Naive thymus-derived CD8-positive, alpha-beta T cell (primary cell): ENCODE measurements at regions not wholly inside any gene's neighbourhood (a gene's known extent, or its start where the extent isn't known, plus 50 kb on each side); places are given as distances from the start of the nearest gene placed in this dataset.

Experiments
- ATAC-seq, 2 donors: fragments of 150-1000 bp; cut with Tn5 transposase in 1 of 2; sonication (Bioruptor Pico), chemical (Tn5 transposase) in 1 of 2; 1 replicate in 1 of 2; 2 replicates in 1 of 2; pipeline ENCODE4 v1.10.0; 2021; ENCODE audit warnings: mild to moderate bottlenecking in 2 of 2, moderate library complexity in 2 of 2
- POLR2A ChIA-PET: fragments of 350-600 bp; sonication (Branson Sonifier 250); formaldehyde crosslinking; loops from one replicate; lab custom pipeline; 2021; ENCODE audit warnings: antibody characterized with exemption; lab: Charles Lee
- DNase-seq, 10 donors: peaks; one replicate each; pipeline versions ENCODE4 v3.0.0 to v3.0.0-alpha.2; 2020 to 2022
- H3K27ac Mint-ChIP-seq, 10 donors: one replicate each; pipeline ENCODE4 v1.8.0; 2020 to 2022; ENCODE audit warnings: mild to moderate bottlenecking in 10 of 10, mixed read lengths in 10 of 10, moderate library complexity in 4 of 10, inconsistent platforms in 1 of 10
- H3K27me3 Mint-ChIP-seq, 5 donors: one replicate each; pipeline ENCODE4 v1.8.0; 2021 to 2022; ENCODE audit warnings: mixed read lengths in 5 of 5
- H3K36me3 Mint-ChIP-seq, 3 donors: one replicate each; pipeline ENCODE4 v1.8.0; 2020 to 2022; ENCODE audit warnings: mixed read lengths in 3 of 3, mild to moderate bottlenecking in 2 of 3, inconsistent platforms in 1 of 3
- H3K4me1 Mint-ChIP-seq, 4 donors: one replicate each; pipeline ENCODE4 v1.8.0; 2021 to 2022; ENCODE audit warnings: mixed read lengths in 4 of 4
- H3K4me3 Mint-ChIP-seq, 10 donors: one replicate each; pipeline ENCODE4 v1.8.0; 2020 to 2022; ENCODE audit warnings: mild to moderate bottlenecking in 10 of 10, mixed read lengths in 10 of 10, moderate library complexity in 6 of 10, inconsistent platforms in 1 of 10
- H3K9me3 Mint-ChIP-seq, 9 donors: one replicate each; pipeline ENCODE4 v1.8.0; 2020 to 2022; ENCODE audit warnings: mixed read lengths in 9 of 9, mild to moderate bottlenecking in 3 of 9, inconsistent platforms in 1 of 9, moderate library complexity in 1 of 9

DNA sequence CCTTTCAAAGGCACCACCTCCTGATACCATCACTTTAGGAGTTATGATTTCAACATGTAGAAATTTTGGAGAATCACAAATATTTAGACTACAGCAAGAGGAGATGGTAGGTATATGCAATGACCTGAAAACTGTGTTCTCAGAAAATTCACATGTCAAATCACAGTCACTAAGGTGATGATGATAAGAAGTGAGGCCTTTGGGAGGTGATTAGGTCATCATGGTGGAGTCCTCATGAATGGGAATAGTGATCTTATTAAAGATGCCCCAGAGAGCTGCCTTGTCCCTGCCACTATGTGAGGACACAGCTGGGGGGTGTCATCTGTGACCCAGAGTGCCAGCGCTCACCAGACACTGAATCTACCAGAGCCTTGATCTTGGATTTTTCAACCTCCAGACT lies 513.5 kb upstream of the TUSC1 start:
- no peaks in the 10 kb centered on the region for H3K36me3 Mint-ChIP-seq
- POLR2A ChIA-PET: no interaction called here
- H3K9me3 Mint-ChIP-seq: peaks cover 9 to 54% (median 20%) of the 10 kb centered on the region in 9 donors
- DNase-seq: no peak
- no peak overlapping the region for H3K4me3 Mint-ChIP-seq
- no peaks in the 10 kb centered on the region for H3K27me3 Mint-ChIP-seq
- ATAC-seq: no peak
- H3K27ac Mint-ChIP-seq: no peak overlapping the region
- H3K4me1 Mint-ChIP-seq: no peaks in the 10 kb centered on the region

GRCh38 chr9:26181836-26182235 lies 503.6 kb upstream of the TUSC1 start:
- no peak for ATAC-seq
- peaks cover 0 to 37% (median 6%) of the 10 kb centered on the region in 9 donors for H3K9me3 Mint-ChIP-seq
- H3K27me3 Mint-ChIP-seq: no peaks in the 10 kb centered on the region
- no peaks in the 10 kb centered on the region for H3K36me3 Mint-ChIP-seq
- no peak overlapping the region for H3K4me3 Mint-ChIP-seq
- POLR2A ChIA-PET: no interaction called here
- no peaks in the 10 kb centered on the region for H3K4me1 Mint-ChIP-seq
- DNase-seq: no peak
- H3K27ac Mint-ChIP-seq: no peak overlapping the region

GRCh38 chr9:26176628-26177027 lies 498.4 kb upstream of the TUSC1 start:
- no peaks in the 10 kb centered on the region for H3K27me3 Mint-ChIP-seq
- no peak overlapping the region for H3K27ac Mint-ChIP-seq
- POLR2A ChIA-PET: no interaction called here
- no peaks in the 10 kb centered on the region for H3K36me3 Mint-ChIP-seq
- DNase-seq (no peak), ATAC-seq (no peak)
- H3K4me1 Mint-ChIP-seq: no peaks in the 10 kb centered on the region
- no peak overlapping the region for H3K4me3 Mint-ChIP-seq
- peaks cover 0 to 26% (median 0%) of the 10 kb centered on the region in 9 donors for H3K9me3 Mint-ChIP-seq

DNA sequence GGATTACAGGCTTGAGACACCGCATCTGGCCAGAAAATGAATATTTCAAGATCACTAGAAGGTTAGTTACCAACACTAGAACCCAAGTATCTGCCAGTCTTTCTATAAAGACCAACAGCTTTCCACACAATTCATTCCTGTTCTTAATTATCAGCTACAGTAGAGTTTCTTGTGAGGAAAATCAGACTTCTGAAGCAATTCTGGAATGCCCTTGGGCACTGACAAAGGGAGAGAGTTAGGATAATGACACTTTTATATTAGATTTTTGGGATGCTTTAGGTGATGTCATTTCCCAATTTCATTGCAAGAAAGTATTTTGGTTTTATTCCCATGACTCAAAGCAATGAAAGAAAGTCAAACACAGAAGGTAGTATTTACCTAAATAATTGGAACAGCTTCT lies 497.0 kb upstream of the TUSC1 start:
- POLR2A ChIA-PET: no interaction called here
- peaks cover 0 to 23% (median under 1%) of the 10 kb centered on the region in 9 donors for H3K9me3 Mint-ChIP-seq
- no peak for ATAC-seq
- no peaks in the 10 kb centered on the region for H3K36me3 Mint-ChIP-seq
- no peaks in the 10 kb centered on the region for H3K4me1 Mint-ChIP-seq
- DNase-seq: no peak
- H3K27me3 Mint-ChIP-seq: no peaks in the 10 kb centered on the region
- no peak overlapping the region for H3K4me3 Mint-ChIP-seq
- H3K27ac Mint-ChIP-seq: no peak overlapping the region

GRCh38 chr9:26172301-26172700 lies 494.1 kb upstream of the TUSC1 start:
- DNase-seq (no peak), ATAC-seq (no peak)
- no peaks in the 10 kb centered on the region for H3K27me3 Mint-ChIP-seq
- no peak overlapping the region for H3K27ac Mint-ChIP-seq
- H3K9me3 Mint-ChIP-seq: peaks cover 0 to 27% (median 7%) of the 10 kb centered on the region in 9 donors
- H3K4me1 Mint-ChIP-seq: no peaks in the 10 kb centered on the region
- POLR2A ChIA-PET: no interaction called here
- H3K4me3 Mint-ChIP-seq: no peak overlapping the region
- H3K36me3 Mint-ChIP-seq: no peaks in the 10 kb centered on the region

DNA sequence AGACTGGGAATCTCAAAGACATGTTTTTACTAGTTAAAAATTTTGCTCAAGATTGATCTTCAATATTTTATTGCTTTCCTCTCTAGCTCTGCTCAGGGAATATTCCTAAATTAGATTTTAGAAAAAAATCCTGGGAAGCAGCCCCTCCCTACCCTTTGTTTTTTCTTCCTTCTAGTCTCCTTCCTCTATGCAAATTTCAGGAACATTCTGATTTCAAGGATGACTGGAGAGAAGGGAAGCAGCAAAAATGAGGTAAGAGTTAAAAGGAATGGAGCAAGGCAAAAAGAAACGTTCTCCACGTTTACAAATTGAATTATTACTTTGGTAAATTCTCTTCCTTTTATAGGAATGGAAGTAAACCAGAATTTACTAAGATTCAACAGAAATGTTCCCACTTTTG lies 493.4 kb upstream of the TUSC1 start:
- DNase-seq (no peak), ATAC-seq (no peak)
- Mint-ChIP-seq H3K4me1 (no peaks in the 10 kb centered on the region), H3K4me3 (no peak overlapping the region), H3K27ac (no peak overlapping the region), H3K36me3 (no peaks in the 10 kb centered on the region), H3K27me3 (no peaks in the 10 kb centered on the region), H3K9me3 (peaks cover 0 to 27% (median 7%) of the 10 kb centered on the region in 9 donors)
- POLR2A ChIA-PET: no interaction called here

GRCh38 chr9:26170190-26170589 lies 491.9 kb upstream of the TUSC1 start:
- ATAC-seq (no peak), DNase-seq (no peak)
- Mint-ChIP-seq H3K4me1 (no peaks in the 10 kb centered on the region), H3K4me3 (no peak overlapping the region), H3K9me3 (peaks cover 0 to 27% (median 7%) of the 10 kb centered on the region in 9 donors), H3K27me3 (no peaks in the 10 kb centered on the region), H3K36me3 (no peaks in the 10 kb centered on the region), H3K27ac (no peak overlapping the region)
- POLR2A ChIA-PET: no interaction called here

DNA sequence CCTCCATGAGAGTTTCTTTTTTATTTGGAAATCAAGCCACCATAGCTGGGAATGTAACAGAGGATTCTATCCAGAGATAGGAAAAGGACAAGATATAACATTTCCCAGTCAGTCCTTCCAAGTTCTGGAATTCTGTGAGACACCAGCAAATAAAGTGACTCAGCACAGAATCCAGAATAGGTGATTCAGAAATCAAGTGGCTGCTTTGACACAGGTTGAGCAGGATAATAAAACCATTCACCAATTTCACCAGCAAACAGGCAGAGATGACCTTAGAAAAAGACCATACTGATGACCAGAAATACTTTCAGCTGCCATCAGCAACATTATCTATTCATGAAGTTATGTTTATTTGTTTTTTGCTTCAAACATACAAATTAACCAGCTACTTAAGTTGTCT lies 491.5 kb upstream of the TUSC1 start:
- Mint-ChIP-seq H3K27ac (no peak overlapping the region), H3K4me1 (no peaks in the 10 kb centered on the region), H3K4me3 (no peak overlapping the region), H3K9me3 (peaks cover 0 to 27% (median 7%) of the 10 kb centered on the region in 9 donors), H3K27me3 (no peaks in the 10 kb centered on the region), H3K36me3 (no peaks in the 10 kb centered on the region)
- ATAC-seq (no peak), DNase-seq (no peak)
- POLR2A ChIA-PET: no interaction called here

DNA sequence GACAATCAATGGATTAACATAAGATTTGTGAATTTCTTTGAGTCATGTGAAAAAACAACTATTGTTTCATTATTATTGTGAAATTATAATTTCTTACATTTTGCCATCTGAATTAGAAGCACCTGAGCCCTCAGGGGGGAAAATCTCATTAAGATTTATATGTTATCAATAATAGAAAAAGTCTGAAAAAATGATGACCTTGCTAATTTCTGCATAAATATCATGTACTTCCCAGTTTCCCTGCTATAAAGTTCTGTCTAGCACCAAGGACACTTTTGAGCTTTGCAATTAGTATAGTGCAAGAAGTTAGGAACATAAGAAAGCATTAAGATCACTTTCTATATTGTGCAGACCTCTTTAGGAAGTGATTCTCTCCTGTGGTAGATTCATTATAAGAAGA lies 488.3 kb upstream of the TUSC1 start:
- no peak overlapping the region for H3K27ac Mint-ChIP-seq
- no peaks in the 10 kb centered on the region for H3K27me3 Mint-ChIP-seq
- H3K4me3 Mint-ChIP-seq: no peak overlapping the region
- peaks cover 0 to 20% (median 7%) of the 10 kb centered on the region in 9 donors for H3K9me3 Mint-ChIP-seq
- ATAC-seq (no peak), DNase-seq (no peak)
- no peaks in the 10 kb centered on the region for H3K36me3 Mint-ChIP-seq
- POLR2A ChIA-PET: no interaction called here
- H3K4me1 Mint-ChIP-seq: no peaks in the 10 kb centered on the region

GRCh38 chr9:26165426-26165825 lies 487.2 kb upstream of the TUSC1 start:
- Mint-ChIP-seq H3K4me1 (no peaks in the 10 kb centered on the region), H3K27ac (no peak overlapping the region), H3K4me3 (no peak overlapping the region), H3K27me3 (no peaks in the 10 kb centered on the region), H3K9me3 (peaks cover 2 to 18% (median 8%) of the 10 kb centered on the region in 9 donors), H3K36me3 (no peaks in the 10 kb centered on the region)
- POLR2A ChIA-PET: no interaction called here
- DNase-seq: no peak
- ATAC-seq: no peak

DNA sequence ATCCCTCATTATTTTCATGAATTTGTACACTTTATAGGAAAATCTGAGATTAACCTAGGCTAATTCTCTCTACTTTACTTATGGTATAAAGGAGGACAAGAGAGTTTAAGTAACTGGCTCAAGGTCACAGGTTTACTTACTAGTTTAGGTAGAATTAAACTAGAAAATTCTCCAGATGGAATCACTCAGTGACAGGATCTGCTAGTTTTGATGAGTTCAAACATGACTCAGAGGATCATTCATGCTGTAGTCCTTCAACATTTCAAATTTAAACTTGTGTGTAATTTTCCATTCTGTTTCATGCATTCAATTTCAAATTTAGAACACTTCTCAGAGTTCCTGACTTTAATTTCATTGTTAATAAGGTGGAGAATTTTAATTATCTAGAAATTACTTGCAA lies 485.7 kb upstream of the TUSC1 start:
- no peaks in the 10 kb centered on the region for H3K27me3 Mint-ChIP-seq
- no peaks in the 10 kb centered on the region for H3K36me3 Mint-ChIP-seq
- no peak overlapping the region for H3K27ac Mint-ChIP-seq
- H3K4me3 Mint-ChIP-seq: no peak overlapping the region
- POLR2A ChIA-PET: no interaction called here
- H3K4me1 Mint-ChIP-seq: no peaks in the 10 kb centered on the region
- DNase-seq (no peak), ATAC-seq (no peak)
- peaks cover 2 to 15% (median 8%) of the 10 kb centered on the region in 9 donors for H3K9me3 Mint-ChIP-seq

DNA sequence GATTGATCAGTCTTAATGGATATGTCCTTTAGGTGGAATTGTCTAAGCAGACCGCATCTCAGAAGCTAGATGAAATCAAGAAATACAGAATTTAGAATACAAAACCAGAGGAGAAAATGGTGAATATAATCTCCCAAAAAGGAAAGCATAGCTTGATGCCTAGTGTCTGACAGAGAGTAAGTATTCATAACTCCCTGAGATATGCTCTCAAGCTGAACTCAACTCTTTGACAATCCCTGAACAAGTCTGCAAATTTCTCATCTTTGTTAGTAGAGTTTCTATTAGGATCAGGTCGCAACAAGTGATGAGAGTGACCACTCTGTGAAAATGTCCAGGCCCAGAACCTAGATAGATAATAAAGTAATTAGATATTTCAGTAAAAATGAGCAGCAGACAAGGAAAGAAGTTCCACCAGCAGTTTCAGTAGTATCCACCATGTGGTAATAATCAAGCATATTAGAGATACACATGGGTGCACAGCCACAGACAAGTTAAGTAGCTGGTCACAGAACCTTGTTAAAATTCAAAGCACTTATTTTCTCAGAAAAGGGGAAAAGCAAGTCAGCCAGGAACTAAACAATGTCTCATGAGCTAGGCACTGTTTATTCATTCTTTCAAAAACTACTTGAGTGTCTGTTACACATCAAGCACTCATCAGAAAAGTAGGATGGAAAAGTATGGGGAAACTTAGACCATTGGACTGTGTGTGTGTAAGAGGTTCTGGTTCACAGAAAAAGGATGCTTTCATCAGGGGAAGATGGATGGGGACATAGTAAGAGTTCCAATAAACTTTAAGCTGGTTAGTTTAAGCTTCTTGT lies 481.5 kb upstream of the TUSC1 start:
- Mint-ChIP-seq H3K4me3 (no peak overlapping the region), H3K4me1 (no peaks in the 10 kb centered on the region), H3K27me3 (no peaks in the 10 kb centered on the region), H3K36me3 (peaks cover 0 to 5% (median 0%) of the 10 kb centered on the region in 3 donors), H3K9me3 (peaks cover 0 to 17% (median 6%) of the 10 kb centered on the region in 9 donors), H3K27ac (no peak overlapping the region)
- POLR2A ChIA-PET: no interaction called here
- ATAC-seq (no peak), DNase-seq (no peak)

GRCh38 chr9:26158631-26159150 lies 480.4 kb upstream of the TUSC1 start:
- no peaks in the 10 kb centered on the region for H3K4me1 Mint-ChIP-seq
- ATAC-seq (no peak), DNase-seq (no peak)
- no peak overlapping the region for H3K27ac Mint-ChIP-seq
- H3K27me3 Mint-ChIP-seq: no peaks in the 10 kb centered on the region
- H3K4me3 Mint-ChIP-seq: no peak overlapping the region
- H3K9me3 Mint-ChIP-seq: peaks cover 0 to 13% (median 6%) of the 10 kb centered on the region in 9 donors
- H3K36me3 Mint-ChIP-seq: peaks cover 0 to 5% (median 0%) of the 10 kb centered on the region in 3 donors
- POLR2A ChIA-PET: no interaction called here

GRCh38 chr9:26157411-26157810 lies 479.2 kb upstream of the TUSC1 start:
- ATAC-seq (no peak), DNase-seq (no peak)
- POLR2A ChIA-PET: no interaction called here
- Mint-ChIP-seq H3K27ac (no peak overlapping the region), H3K36me3 (peaks cover 0 to 5% (median 0%) of the 10 kb centered on the region in 3 donors), H3K4me3 (no peak overlapping the region), H3K4me1 (no peaks in the 10 kb centered on the region), H3K9me3 (peaks cover 2 to 24% (median 10%) of the 10 kb centered on the region in 9 donors), H3K27me3 (no peaks in the 10 kb centered on the region)
